H9 (cell line): ENCODE measurements at regions not wholly inside any gene's neighbourhood (a gene's known extent, or its start where the extent isn't known, plus 50 kb on each side); places are given as distances from the start of the nearest gene placed in this dataset.

Experiments
- DNase-seq: peaks from one replicate; pipeline ENCODE4 v3.0.0-alpha.2; 2017
- H2AFZ ChIP-seq: one replicate; pipeline ENCODE4 v1.6.1; 2013; ENCODE audit warnings: mild to moderate bottlenecking, low read length, control low read depth, moderate library complexity
- H2AK5ac ChIP-seq: 2 replicates; pipeline ENCODE4 v1.6.1; 2013; ENCODE audit warnings: low read length, control low read depth, mixed read lengths; ENCODE audit not compliant: insufficient read length
- H2BK120ac ChIP-seq: one replicate; pipeline ENCODE4 v1.6.1; 2013; ENCODE audit warnings: low read depth, mild to moderate bottlenecking, low read length, control low read depth, inconsistent platforms; ENCODE audit not compliant: poor library complexity, severe bottlenecking
- H2BK12ac ChIP-seq: 2 replicates; pipeline ENCODE4 v1.6.1; 2013; ENCODE audit warnings: low read length, control low read depth, mixed read lengths, low read depth; ENCODE audit not compliant: insufficient read length
- H2BK15ac ChIP-seq: 2 replicates; pipeline ENCODE4 v1.6.1; 2013; ENCODE audit warnings: low read depth, low read length, control low read depth
- H2BK20ac ChIP-seq: one replicate; pipeline ENCODE4 v1.6.1; 2013; ENCODE audit warnings: low read depth, mild to moderate bottlenecking, low read length, control low read depth, inconsistent platforms; ENCODE audit not compliant: poor library complexity, severe bottlenecking
- H2BK5ac ChIP-seq: 2 replicates; pipeline ENCODE4 v1.6.1; 2013; ENCODE audit warnings: low read length, control low read depth, mixed read lengths; ENCODE audit not compliant: insufficient read length
- H3K14ac ChIP-seq: 2 replicates; pipeline ENCODE4 v1.6.1; 2013; ENCODE audit warnings: low read length, control low read depth; ENCODE audit not compliant: insufficient read depth
- H3K18ac ChIP-seq: 2 replicates; pipeline ENCODE4 v1.6.1; 2013; ENCODE audit warnings: low read depth, mild to moderate bottlenecking, mixed read lengths, low read length, control low read depth; ENCODE audit not compliant: insufficient read length
- H3K23ac ChIP-seq: 2 replicates; pipeline ENCODE4 v1.6.1; 2013; ENCODE audit warnings: low read length, control low read depth, mixed read lengths, low read depth; ENCODE audit not compliant: insufficient read length
- H3K23me2 ChIP-seq: 2 replicates; pipeline ENCODE4 v1.6.1; 2013; ENCODE audit warnings: low read depth, mild to moderate bottlenecking, mixed read lengths, low read length, control low read depth; ENCODE audit not compliant: insufficient read length, poor library complexity, severe bottlenecking
- H3K27ac ChIP-seq: 2 replicates; pipeline ENCODE4 v1.5.1; 2013; ENCODE audit warnings: low read length, control low read depth, mixed read lengths, low read depth; ENCODE audit not compliant: insufficient read length
- H3K27me3 ChIP-seq: 2 replicates; pipeline ENCODE4 v1.6.1; 2013; ENCODE audit warnings: low read length, control low read depth, inconsistent platforms; ENCODE audit not compliant: insufficient read depth
- H3K4ac ChIP-seq: 2 replicates; pipeline ENCODE4 v1.6.1; 2013; ENCODE audit warnings: low read depth, mild to moderate bottlenecking, control low read depth, inconsistent platforms, low read length, moderate library complexity
- H3K4me1 ChIP-seq: 2 replicates; pipeline ENCODE4 v1.6.1; 2013; ENCODE audit warnings: low read length, control low read depth, inconsistent platforms; ENCODE audit not compliant: insufficient read depth
- H3K4me2 ChIP-seq: 2 replicates; pipeline ENCODE4 v1.6.1; 2013; ENCODE audit warnings: low read length, control low read depth, mixed read lengths; ENCODE audit not compliant: insufficient read length, insufficient read depth
- H3K56ac ChIP-seq: 2 replicates; pipeline ENCODE4 v1.6.1; 2013; ENCODE audit warnings: low read depth, mild to moderate bottlenecking, mixed read lengths, low read length, control low read depth; ENCODE audit not compliant: insufficient read length
- H3K79me1 ChIP-seq: 2 replicates; pipeline ENCODE4 v1.6.1; 2013; ENCODE audit warnings: low read depth, mild to moderate bottlenecking, moderate library complexity, low read length, control low read depth, inconsistent platforms; ENCODE audit not compliant: insufficient read depth, poor library complexity, severe bottlenecking
- H3K79me2 ChIP-seq: 2 replicates; pipeline ENCODE4 v1.6.1; 2013; ENCODE audit warnings: low read length, control low read depth, inconsistent platforms; ENCODE audit not compliant: insufficient read depth
- H3K9ac ChIP-seq: 2 replicates; pipeline ENCODE4 v1.6.1; 2013; ENCODE audit warnings: low read length, control low read depth, mixed read lengths; ENCODE audit not compliant: insufficient read length; ENCODE audit errors: extremely low read depth
- H3K9me3 ChIP-seq: one replicate; pipeline ENCODE4 v1.6.1; 2013; ENCODE audit warnings: low read depth, low read length, inconsistent platforms; ENCODE audit not compliant: control insufficient read depth
- H3T11ph ChIP-seq: one replicate; pipeline ENCODE4 v1.6.1; 2013; ENCODE audit warnings: mild to moderate bottlenecking, low read length, control low read depth, inconsistent platforms
- H4K20me1 ChIP-seq: one replicate; pipeline ENCODE4 v1.6.1; 2013; ENCODE audit not compliant: control insufficient read depth, insufficient read length, insufficient read depth
- H4K5ac ChIP-seq: 2 replicates; pipeline ENCODE4 v1.6.1; 2013; ENCODE audit warnings: low read depth, mild to moderate bottlenecking, mixed read lengths, low read length, control low read depth; ENCODE audit not compliant: insufficient read length
- H4K8ac ChIP-seq: replicated peaks from 2 replicates; pipeline ENCODE4 v1.6.1; 2013; ENCODE audit warnings: low read length, control low read depth, mixed read lengths, low read depth; ENCODE audit not compliant: insufficient read length
- H4K91ac ChIP-seq: 2 replicates; pipeline ENCODE4 v1.6.1; 2013; ENCODE audit warnings: low read depth, mild to moderate bottlenecking, moderate library complexity, mixed read lengths, low read length, control low read depth; ENCODE audit not compliant: insufficient read length
- H3K27ac Mint-ChIP-seq, 3 experiments: 2 replicates in 2 of 3; 3 replicates in 1 of 3; pipeline ENCODE4 v1.8.0; 2020 to 2021; ENCODE audit warnings: mixed read lengths in 3 of 3, mild to moderate bottlenecking in 1 of 3, moderate library complexity in 1 of 3
- H3K27me3 Mint-ChIP-seq: 2 replicates; pipeline ENCODE4 v1.8.0; 2021; ENCODE audit warnings: low read depth, mild to moderate bottlenecking, moderate library complexity, mixed read lengths
- H3K36me3 Mint-ChIP-seq, 3 experiments: 2 replicates in 2 of 3; 3 replicates in 1 of 3; pipeline ENCODE4 v1.8.0; 2020 to 2021; ENCODE audit warnings: low read depth in 3 of 3, mixed read lengths in 3 of 3; ENCODE audit not compliant: insufficient read depth in 1 of 3
- H3K4me1 Mint-ChIP-seq, 2 experiments: 2 replicates each; pipeline ENCODE4 v1.8.0; 2020; ENCODE audit warnings: mixed read lengths in 2 of 2
- H3K4me3 Mint-ChIP-seq, 2 experiments: 2 replicates in 1 of 2; 3 replicates in 1 of 2; pipeline ENCODE4 v1.8.0; 2020 to 2021; ENCODE audit warnings: mild to moderate bottlenecking in 2 of 2, mixed read lengths in 2 of 2, moderate library complexity in 1 of 2
- H3K9me3 Mint-ChIP-seq, 2 experiments: 2 replicates in 1 of 2; 3 replicates in 1 of 2; pipeline ENCODE4 v1.8.0; 2020; ENCODE audit warnings: mild to moderate bottlenecking in 2 of 2, mixed read lengths in 2 of 2, moderate library complexity in 1 of 2
- WGBS: extraction: QIAGEN DNeasy Blood & Tissue Kit; methylation state at CpG from one replicate; pipeline ENCODE4 v1.1.7; 2013; ENCODE audit warnings: missing lambda C conversion rate, low lambda C conversion rate, mixed read lengths; ENCODE audit not compliant: insufficient read length; ENCODE audit errors: extremely low coverage; 5-methylcytosine and 5-hydroxymethylcytosine counted together
- TF ChIP-seq, protein P1 (sequence below): fragments of 200-600 bp; sonication (generic); conservative IDR thresholded peaks from 3 replicates; pipeline ENCODE4 v1.8.0; 2021; ENCODE audit warnings: antibody characterized with exemption, mild to moderate bottlenecking

DNA sequence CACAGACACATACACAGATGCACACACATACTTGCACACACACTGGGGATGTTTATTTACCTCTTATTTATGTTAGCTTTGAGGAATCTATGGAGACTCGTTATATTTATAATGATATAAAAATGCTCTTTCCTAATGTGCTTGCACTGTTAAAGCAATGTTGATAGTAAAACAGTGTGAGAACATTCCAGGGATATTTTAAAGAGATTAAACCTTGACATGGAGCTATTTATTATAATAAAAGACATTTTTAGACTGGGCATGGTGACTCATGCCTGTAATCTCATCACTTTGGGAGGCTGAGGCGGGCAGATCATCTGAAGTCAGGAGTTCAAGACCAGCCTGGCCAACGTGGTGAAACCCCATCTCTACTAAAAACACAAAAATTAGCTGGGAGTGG lies 557.3 kb upstream of the ZNF804A start:
- no peak overlapping the region for H4K8ac ChIP-seq
- H2BK120ac ChIP-seq: no peak overlapping the region
- no peaks in the 10 kb centered on the region for H3K79me1 ChIP-seq
- H2AFZ ChIP-seq: no peak overlapping the region
- no peaks in the 10 kb centered on the region for H3K9me3 ChIP-seq
- Mint-ChIP-seq H3K9me3 (no peaks in the 10 kb centered on the region), H3K4me3 (no peak overlapping the region), H3K27ac (no peak overlapping the region), H3K4me1 (no peaks in the 10 kb centered on the region), H3K36me3 (no peaks in the 10 kb centered on the region), H3K27me3 (no peaks in the 10 kb centered on the region)
- H2BK15ac ChIP-seq: no peak overlapping the region
- no peak overlapping the region for H3K4ac ChIP-seq
- no peak overlapping the region for H3K4me2 ChIP-seq
- no peaks in the 10 kb centered on the region for H3K4me1 ChIP-seq
- H2AK5ac ChIP-seq: no peak overlapping the region
- DNase-seq: no peak
- WGBS: no CpG with 5 or more reads among the region's 3 CpGs
- H3T11ph ChIP-seq: no peak overlapping the region
- no peak overlapping the region for H4K91ac ChIP-seq
- no peak overlapping the region for H3K27ac ChIP-seq
- no peaks in the 10 kb centered on the region for H3K23me2 ChIP-seq
- H4K5ac ChIP-seq: no peak overlapping the region
- H3K23ac ChIP-seq: no peak overlapping the region
- H3K27me3 ChIP-seq: no peaks in the 10 kb centered on the region
- no peak overlapping the region for H3K56ac ChIP-seq
- no peak overlapping the region for H3K14ac ChIP-seq
- H3K9ac ChIP-seq: no peak overlapping the region
- H2BK5ac ChIP-seq: no peak overlapping the region
- no peak overlapping the region for H3K18ac ChIP-seq
- H2BK12ac ChIP-seq: no peak overlapping the region
- no peaks in the 10 kb centered on the region for H4K20me1 ChIP-seq
- H2BK20ac ChIP-seq: no peak overlapping the region
- TF ChIP-seq, protein P1, sequence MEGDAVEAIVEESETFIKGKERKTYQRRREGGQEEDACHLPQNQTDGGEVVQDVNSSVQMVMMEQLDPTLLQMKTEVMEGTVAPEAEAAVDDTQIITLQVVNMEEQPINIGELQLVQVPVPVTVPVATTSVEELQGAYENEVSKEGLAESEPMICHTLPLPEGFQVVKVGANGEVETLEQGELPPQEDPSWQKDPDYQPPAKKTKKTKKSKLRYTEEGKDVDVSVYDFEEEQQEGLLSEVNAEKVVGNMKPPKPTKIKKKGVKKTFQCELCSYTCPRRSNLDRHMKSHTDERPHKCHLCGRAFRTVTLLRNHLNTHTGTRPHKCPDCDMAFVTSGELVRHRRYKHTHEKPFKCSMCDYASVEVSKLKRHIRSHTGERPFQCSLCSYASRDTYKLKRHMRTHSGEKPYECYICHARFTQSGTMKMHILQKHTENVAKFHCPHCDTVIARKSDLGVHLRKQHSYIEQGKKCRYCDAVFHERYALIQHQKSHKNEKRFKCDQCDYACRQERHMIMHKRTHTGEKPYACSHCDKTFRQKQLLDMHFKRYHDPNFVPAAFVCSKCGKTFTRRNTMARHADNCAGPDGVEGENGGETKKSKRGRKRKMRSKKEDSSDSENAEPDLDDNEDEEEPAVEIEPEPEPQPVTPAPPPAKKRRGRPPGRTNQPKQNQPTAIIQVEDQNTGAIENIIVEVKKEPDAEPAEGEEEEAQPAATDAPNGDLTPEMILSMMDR: no peak
- H3K79me2 ChIP-seq: no peaks in the 10 kb centered on the region
